Upper lobe of left lung (tissue), 6 donors: ENCODE measurements at regions not wholly inside any gene's neighbourhood (a gene's known extent, or its start where the extent isn't known, plus 50 kb on each side); places are given as distances from the start of the nearest gene placed in this dataset.

Experiments
- ATAC-seq, 2 donors: fragments of 200-7000 bp; cut with Tn5 transposase; one replicate each; pipeline ENCODE4 v1.9.1; 2022; ENCODE audit warnings: mild to moderate bottlenecking in 2 of 2, moderate library complexity in 2 of 2; ENCODE audit not compliant: low FRiP score in 2 of 2
- DNase-seq, 2 donors: peaks; one replicate each; pipeline ENCODE4 v3.0.0-alpha.2; 2019 to 2020
- H3K27ac ChIP-seq, 4 donors: fragments of 200-600 bp; sonication (generic); one replicate each; pipeline ENCODE4 v1.5.1; 2016 to 2019
- H3K27me3 ChIP-seq, 4 donors: fragments of 200-600 bp; sonication (generic); one replicate each; pipeline ENCODE4 v1.5.1; 2017 to 2019
- H3K36me3 ChIP-seq, 4 donors: fragments of 200-600 bp; sonication (generic); one replicate each; pipeline ENCODE4 v1.5.1; 2016 to 2019
- H3K4me1 ChIP-seq, 4 donors: fragments of 200-600 bp; sonication (generic); one replicate each; pipeline ENCODE4 v1.5.1; 2018 to 2019
- H3K4me3 ChIP-seq, 4 donors: fragments of 200-600 bp; sonication (generic); one replicate each; pipeline ENCODE4 v1.5.1; 2017 to 2019; ENCODE audit warnings: mild to moderate bottlenecking in 2 of 4, moderate library complexity in 1 of 4
- H3K9me3 ChIP-seq, 4 donors: fragments of 200-600 bp; sonication (generic); one replicate each; pipeline ENCODE4 v1.5.1; 2018 to 2019
- CTCF ChIP-seq, 6 experiments: fragments of 450-650 bp in 4 of 6; fragments of 200-600 bp in 2 of 6; sonication (generic) in 2 of 6; IDR thresholded peaks; one replicate each; pipeline ENCODE4 v1.5.1; 2016 to 2019; ENCODE audit warnings: antibody characterized with exemption in 6 of 6
- EP300 ChIP-seq, 4 donors: sonication (generic); formaldehyde crosslinking; IDR thresholded peaks; one replicate each; pipeline ENCODE4 v1.5.1; 2017; ENCODE audit warnings: antibody characterized with exemption in 4 of 4, control low read depth in 2 of 4
- POLR2A ChIP-seq, 4 donors: fragments of 450-650 bp; IDR thresholded peaks; one replicate each; pipeline ENCODE4 v1.5.1; 2016 to 2017; ENCODE audit warnings: antibody characterized with exemption in 4 of 4, mild to moderate bottlenecking in 2 of 4
- POLR2AphosphoS5 ChIP-seq, 2 donors: sonication (generic); formaldehyde crosslinking; IDR thresholded peaks; one replicate each; pipeline ENCODE4 v1.5.1; 2017; ENCODE audit warnings: antibody characterized with exemption in 2 of 2
- WGBS, 2 donors: methylation state at CpG; one replicate each; pipeline ENCODE4 v1.1.5; 2017 to 2018; 5-methylcytosine and 5-hydroxymethylcytosine counted together
- donor health status: DM: no; HTN: no; CAD: no; lungs with moderate emphysema.
- donor health status: DM: no; HTN: yes; CAD: no; lungs with severe emphysema.

GRCh38 chr6:66930559-66931290 is 1223.7 kb upstream of the EYS start:
- Histone ChIP-seq H3K4me3 (no peak overlapping the region), H3K27me3 (no peaks in the 10 kb centered on the region), H3K4me1 (no peaks in the 10 kb centered on the region), H3K9me3 (peaks cover 0 to 12% (median 5%) of the 10 kb centered on the region in 4 donors), H3K36me3 (no peaks in the 10 kb centered on the region), H3K27ac (no peak overlapping the region)
- no peak for DNase-seq
- TF ChIP-seq POLR2A (IDR thresholded peaks at IDR 0.05) (no peak), CTCF (IDR thresholded peaks at IDR 0.05) (no peak), EP300 (IDR thresholded peaks at IDR 0.05) (no peak), POLR2AphosphoS5 (IDR thresholded peaks at IDR 0.05) (no peak)
- WGBS, 2 donors: 85 to 88% methylated on average over 2 of the region's 2 CpGs
- no peak for ATAC-seq

GRCh38 chr6:66926060-66926459 is 1219.0 kb upstream of the EYS start:
- Histone ChIP-seq H3K27me3 (no peaks in the 10 kb centered on the region), H3K4me3 (no peak overlapping the region), H3K27ac (no peak overlapping the region), H3K4me1 (no peaks in the 10 kb centered on the region), H3K9me3 (peaks cover 0 to 36% (median 20%) of the 10 kb centered on the region in 4 donors), H3K36me3 (no peaks in the 10 kb centered on the region)
- ATAC-seq: no peak
- WGBS, 2 donors: 88 to 89% methylated on average over 5 of the region's 5 CpGs
- TF ChIP-seq POLR2AphosphoS5 (IDR thresholded peaks at IDR 0.05) (no peak), EP300 (IDR thresholded peaks at IDR 0.05) (no peak), CTCF (IDR thresholded peaks at IDR 0.05) (no peak), POLR2A (IDR thresholded peaks at IDR 0.05) (no peak)
- no peak for DNase-seq

- no peak overlapping the region for H3K4me3 ChIP-seq
- ATAC-seq (no peak), DNase-seq (no peak)
- H3K9me3 ChIP-seq: no peaks in the 10 kb centered on the region
- TF ChIP-seq POLR2A (IDR thresholded peaks at IDR 0.05): no peak
- TF ChIP-seq POLR2AphosphoS5 (IDR thresholded peaks at IDR 0.05): no peak
- no peak for TF ChIP-seq EP300 (IDR thresholded peaks at IDR 0.05)
- no peak for TF ChIP-seq CTCF (IDR thresholded peaks at IDR 0.05)
- no peaks in the 10 kb centered on the region for H3K36me3 ChIP-seq
- H3K4me1 ChIP-seq: no peaks in the 10 kb centered on the region
- 71 to 73% methylated on average over 2 of the region's 2 CpGs for WGBS, 2 donors
- H3K27me3 ChIP-seq: no peaks in the 10 kb centered on the region
- no peak overlapping the region for H3K27ac ChIP-seq
Measured at GRCh38 chr6:66913657-66914056, 1206.6 kb upstream of the EYS start.

- no peaks in the 10 kb centered on the region for H3K27me3 ChIP-seq
- no peaks in the 10 kb centered on the region for H3K36me3 ChIP-seq
- no peak for ATAC-seq
- WGBS, 2 donors: 32 to 74% methylated on average over 4 of the region's 4 CpGs
- peaks cover 0 to 6% (median 2%) of the 10 kb centered on the region in 4 donors for H3K9me3 ChIP-seq
- no peak for DNase-seq
- H3K27ac ChIP-seq: no peak overlapping the region
- no peaks in the 10 kb centered on the region for H3K4me1 ChIP-seq
- no peak overlapping the region for H3K4me3 ChIP-seq
- TF ChIP-seq POLR2A (IDR thresholded peaks at IDR 0.05) (no peak), POLR2AphosphoS5 (IDR thresholded peaks at IDR 0.05) (no peak), EP300 (IDR thresholded peaks at IDR 0.05) (no peak), CTCF (IDR thresholded peaks at IDR 0.05) (no peak)
Measured at GRCh38 chr6:66902457-66902856, 1195.4 kb upstream of the EYS start.
